ENCODE measurements at regions not wholly inside any gene's neighbourhood (a gene's known extent, or its start where the extent isn't known, plus 50 kb on each side); places are given as distances from the start of the nearest gene placed in this dataset.

DNA sequence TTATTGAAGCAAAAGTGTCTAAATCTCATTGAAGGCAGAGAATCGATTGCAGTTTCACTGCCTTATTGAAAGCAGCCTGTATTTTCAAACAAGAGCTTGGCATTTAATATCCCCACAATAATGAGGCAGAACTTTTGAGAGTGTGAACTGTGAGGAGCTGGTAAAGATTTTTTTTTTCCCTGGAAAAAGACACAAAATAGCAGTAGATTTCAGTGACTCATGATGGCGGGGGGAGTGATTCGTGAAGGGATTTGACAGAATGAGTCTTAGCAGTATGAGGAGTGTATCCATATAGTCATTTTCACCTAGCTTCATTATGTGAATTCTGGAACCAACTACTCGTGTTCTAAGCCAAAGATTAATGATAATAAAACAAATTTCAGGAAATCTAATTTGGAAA is 242.9 kb downstream of the ARL6IP6 start:
- no peak for DNase-seq

DNA sequence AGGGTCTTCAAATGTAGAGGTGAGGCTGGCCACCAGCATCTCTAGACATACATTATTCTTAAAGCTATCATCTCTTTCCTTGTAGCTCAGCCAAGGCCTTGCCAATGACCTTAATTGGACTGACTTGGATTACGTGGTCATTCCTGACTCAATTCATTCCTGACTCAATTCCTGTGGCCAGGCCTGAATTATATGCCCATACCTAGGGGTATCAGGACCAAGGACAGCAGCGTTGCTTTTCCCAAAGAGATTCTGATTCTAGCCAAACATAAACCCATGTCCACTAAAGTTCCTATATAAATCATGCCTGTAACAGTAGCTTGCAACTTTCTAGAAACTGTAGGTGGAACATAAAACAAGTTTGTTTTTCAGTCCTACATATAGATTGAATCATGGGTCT is 231.7 kb downstream of the ARL6IP6 start:
- no peak for DNase-seq

DNA sequence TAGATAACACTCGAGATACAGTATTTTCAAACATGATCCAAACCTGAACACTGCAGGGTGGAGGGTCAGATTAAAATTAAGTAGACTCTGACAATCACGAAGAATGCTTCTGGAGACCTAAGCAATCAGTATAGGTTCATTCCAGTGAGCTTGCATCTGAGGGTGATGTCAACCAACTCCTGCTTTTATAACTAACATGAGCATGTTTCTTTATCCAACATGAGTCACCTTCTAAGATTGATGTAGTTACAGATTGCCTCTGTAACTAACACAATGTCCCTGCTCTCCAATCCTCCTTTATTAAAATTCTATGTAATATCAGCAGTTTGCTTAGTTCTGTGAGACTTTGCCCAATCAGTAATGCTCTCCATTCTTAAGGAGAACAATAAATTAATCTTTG is 225.7 kb downstream of the ARL6IP6 start:
- no peak for DNase-seq

- DNase-seq: no peak
These were observed 224.6 kb downstream of the ARL6IP6 start for GRCh38 chr2:152942940-152943440.

- no peak for DNase-seq
These were observed 212.1 kb downstream of the ARL6IP6 start for GRCh38 chr2:152930501-152930900.

DNA sequence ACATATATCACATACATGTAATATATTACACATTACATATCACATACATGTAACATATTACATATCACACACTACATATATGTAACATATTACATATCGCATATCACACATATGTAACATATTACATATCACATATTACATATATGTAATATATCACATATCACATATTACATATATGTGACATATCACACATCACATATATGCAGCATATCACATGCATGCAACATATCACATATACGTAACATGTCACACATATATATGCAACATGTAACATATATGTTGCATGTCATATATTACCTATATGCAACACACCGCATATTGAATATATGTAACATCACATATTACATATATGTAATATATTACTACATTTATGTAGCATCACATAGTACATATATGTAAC is 211.2 kb downstream of the ARL6IP6 start:
- DNase-seq: no peak

- no peak for DNase-seq
These were observed 207.4 kb downstream of the ARL6IP6 start for GRCh38 chr2:152925547-152926448.

- DNase-seq: no peak
These were observed 206.3 kb downstream of the ARL6IP6 start for GRCh38 chr2:152924722-152925121.

- DNase-seq: no peak
These were observed 205.8 kb downstream of the ARL6IP6 start for GRCh38 chr2:152924219-152924618.

DNA sequence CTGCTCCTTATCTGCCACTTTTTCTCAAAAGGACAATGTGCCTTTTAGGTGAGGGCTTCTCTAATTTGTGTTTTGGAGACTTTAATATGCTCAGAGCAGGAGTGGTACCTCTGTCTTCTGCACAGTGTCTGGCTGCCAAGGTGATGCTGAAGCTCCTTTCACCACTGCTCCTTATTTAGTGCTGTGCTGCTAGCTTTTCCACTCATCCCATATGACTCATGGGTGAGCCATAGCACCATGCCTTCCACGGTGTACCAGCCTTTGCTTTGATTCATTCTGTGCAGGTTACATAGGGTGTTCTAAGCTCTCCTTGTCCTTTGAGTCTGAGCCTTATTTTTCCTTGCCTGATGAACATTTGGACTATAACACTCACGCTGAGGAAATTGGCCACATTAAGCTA is 202.4 kb downstream of the ARL6IP6 start:
- DNase-seq: no peak

- DNase-seq: no peak
These were observed 192.6 kb downstream of the ARL6IP6 start for GRCh38 chr2:152910970-152911369.

DNA sequence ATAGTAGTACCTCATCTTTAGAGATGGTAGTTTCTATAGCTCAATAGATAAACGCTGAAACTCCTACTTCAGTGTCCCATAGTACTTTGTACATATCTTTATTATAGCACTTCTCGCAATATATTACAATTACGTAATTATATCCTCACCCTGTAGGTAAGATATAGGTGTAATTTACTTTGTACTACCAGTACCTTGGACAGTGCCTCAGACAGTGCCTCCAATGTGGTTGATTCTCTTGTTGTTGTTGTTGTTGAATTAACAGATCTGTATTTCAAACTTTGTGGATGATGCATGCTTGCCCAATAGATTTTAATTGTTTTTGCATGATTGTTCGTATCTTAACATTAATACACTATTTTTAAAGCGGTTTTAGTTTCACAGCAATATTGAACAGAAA is 188.6 kb downstream of the ARL6IP6 start:
- DNase-seq: no peak

- DNase-seq: no peak
These were observed 175.6 kb downstream of the ARL6IP6 start for GRCh38 chr2:152894051-152894450.

- DNase-seq: peak; percentile 85
These were observed 172.3 kb downstream of the ARL6IP6 start for GRCh38 chr2:152890736-152891135.

DNA sequence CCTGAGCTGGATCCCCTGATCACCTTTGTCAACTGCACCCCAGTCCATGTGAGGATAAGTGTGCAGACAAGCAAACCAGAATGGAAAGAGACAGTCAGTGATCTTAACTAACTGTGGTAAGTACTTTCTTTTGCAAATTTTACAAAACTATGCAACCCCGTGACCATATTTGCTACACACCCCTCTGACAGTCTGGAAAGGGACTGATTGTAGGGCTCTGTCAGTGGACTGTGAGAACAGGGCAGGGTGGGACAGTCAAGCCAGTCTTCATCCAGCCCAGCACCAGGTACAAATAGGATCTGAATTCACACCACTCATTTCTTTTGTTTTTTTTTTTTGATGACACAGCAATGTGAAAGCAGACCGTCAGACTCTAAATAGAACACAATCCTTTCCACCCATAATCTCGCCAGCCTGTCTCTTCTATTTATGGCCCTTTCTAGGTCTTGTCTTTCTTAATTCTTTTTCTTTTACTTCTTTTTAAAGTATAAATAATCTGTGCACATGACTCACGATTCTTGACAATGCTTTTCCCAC is 165.6 kb downstream of the ARL6IP6 start:
- DNase-seq: no peak

GRCh38 chr2:152881527-152881926 is 163.1 kb downstream of the ARL6IP6 start:
- no peak for DNase-seq

GRCh38 chr2:152879275-152879674 is 160.9 kb downstream of the ARL6IP6 start:
- DNase-seq: no peak

DNA sequence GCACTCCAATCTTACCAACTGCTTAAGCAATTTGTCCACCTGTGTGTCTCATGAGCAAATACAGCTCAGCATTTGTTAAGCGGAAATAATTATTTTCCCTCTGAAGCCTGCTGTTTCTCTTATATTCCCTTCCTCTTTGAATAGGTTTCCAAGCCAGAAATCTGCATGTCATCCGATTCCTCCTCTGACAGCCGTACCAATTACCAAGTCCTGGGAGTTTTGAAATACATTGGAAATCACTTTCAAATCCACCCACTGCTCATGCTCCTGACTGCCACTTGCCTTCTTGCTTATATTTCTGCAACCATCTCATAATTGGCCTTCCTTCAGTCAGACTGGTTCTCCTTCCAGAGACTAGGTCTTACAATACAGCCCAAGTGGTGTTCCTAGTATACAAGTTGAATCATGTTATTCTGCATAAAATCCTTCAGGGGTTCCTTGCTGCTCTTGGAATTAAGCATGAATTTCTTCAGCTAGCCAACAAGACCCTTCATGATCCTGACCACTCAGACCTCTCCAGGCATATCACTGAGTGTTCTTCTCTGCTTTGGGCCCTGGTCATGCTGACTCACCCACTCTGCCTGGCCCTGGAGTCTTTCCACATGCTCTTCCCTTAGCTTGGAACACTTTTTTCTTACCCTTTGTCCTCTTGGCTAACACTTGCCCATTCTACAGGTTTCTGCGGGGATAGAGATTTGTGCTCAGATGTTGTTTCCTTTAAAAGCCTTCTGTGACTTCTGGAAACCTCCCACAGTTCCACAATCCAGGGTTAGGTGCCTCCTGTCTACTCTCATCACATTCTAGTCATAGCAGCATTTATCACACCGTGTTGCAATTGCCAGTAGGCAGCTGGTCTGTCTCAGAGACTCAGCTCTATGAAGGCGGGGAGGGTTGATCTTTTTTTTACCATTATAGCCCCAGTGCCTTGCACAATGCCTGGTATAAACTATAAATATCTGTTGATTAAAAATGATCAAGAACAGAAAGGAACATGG is 157.6 kb downstream of the ARL6IP6 start:
- no peak for DNase-seq

- DNase-seq: no peak
These were observed 156.5 kb downstream of the ARL6IP6 start for GRCh38 chr2:152874955-152875354.

DNA sequence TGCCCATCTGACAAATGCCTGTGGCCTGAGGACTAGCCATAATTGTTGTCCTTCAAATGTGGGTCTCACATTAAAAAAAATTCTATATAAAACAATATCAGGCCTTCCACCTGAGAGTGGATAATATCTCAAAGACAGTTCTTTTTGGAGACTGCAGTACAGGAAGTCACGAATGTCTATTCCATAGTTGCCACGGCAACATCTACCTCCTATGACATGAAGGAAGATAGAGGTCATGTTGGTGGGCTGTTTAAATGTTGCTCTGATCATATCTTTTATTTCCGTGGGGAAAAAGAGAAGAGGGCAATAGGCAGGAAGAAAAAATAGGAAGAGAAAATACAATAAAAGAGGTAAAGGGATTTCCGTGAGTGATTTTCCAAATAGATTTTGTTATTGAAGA is 151.8 kb downstream of the ARL6IP6 start:
- no peak for DNase-seq

DNA sequence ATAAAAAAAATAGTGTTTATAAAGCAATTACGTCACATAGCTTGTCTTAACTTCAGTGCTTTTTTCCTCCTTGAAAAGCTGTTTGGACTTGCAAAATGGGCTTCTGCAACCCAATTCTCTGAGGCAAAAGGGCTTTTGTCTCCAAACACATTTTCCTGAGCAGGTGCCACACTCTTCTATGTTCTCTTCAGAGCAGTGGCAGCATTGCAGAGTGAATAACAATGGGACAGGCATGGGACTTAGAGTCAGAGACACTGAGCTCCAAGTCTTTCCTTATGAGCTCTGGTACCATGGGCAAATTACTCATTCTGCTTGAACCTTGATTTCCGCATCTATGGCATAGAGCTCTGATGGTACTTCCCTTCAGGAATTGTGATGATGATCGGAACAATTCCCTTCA is 149.0 kb downstream of the ARL6IP6 start:
- no peak for DNase-seq

DNA sequence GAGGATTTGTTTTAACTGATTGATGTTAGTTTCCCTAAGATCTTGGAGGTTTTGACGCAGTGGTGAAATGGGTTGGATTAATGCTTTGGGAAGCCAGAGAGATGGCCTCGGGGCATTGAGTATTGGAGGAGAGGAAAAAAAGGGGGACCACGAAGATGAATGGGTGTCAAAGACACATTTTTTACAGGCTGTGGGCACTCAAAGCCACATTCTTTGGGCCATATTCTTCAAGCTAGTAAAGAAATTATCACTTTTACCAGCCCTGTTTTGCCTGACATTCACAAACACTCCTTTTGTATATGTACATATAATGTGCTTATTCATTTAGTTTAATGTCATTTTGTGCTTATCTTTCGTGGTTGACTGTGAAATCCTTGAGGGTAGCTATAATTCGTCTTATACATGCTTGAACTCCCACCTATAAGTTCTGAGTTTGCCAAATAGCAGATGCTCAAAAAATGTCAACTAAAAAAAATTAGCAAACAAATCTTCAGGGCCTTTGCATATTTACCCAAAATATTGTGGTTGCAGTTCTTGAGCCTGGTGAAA is 146.3 kb downstream of the ARL6IP6 start:
- no peak for DNase-seq

GRCh38 chr2:152863826-152864225 is 145.4 kb downstream of the ARL6IP6 start:
- no peak for DNase-seq

Data from NCI-H2081 treated with DMSO at 0.1 percent for 48 hours (cell line).